ENCODE measurements at regions not wholly inside any gene's neighbourhood (a gene's known extent, or its start where the extent isn't known, plus 50 kb on each side); places are given as distances from the start of the nearest gene placed in this dataset.

GRCh38 chr12:76272287-76272686, 75.9 kb downstream of the BBS10 start:
- H3K27ac Mint-ChIP-seq (ENCODE audit: unreplicated experiment): no peak overlapping the region
- DNase-seq: no peak
- no peaks in the 10 kb centered on the region for H3K36me3 Mint-ChIP-seq (ENCODE audit: unreplicated experiment)
- no peak overlapping the region for H3K4me3 Mint-ChIP-seq (ENCODE audit: unreplicated experiment)
- TF ChIP-seq CTCF (IDR thresholded peaks at IDR 0.05; ENCODE audit: partially characterized antibody, unreplicated experiment): no peak
- no peaks in the 10 kb centered on the region for H3K9me3 Mint-ChIP-seq (ENCODE audit: unreplicated experiment)
- H3K27me3 Mint-ChIP-seq (ENCODE audit: unreplicated experiment): no peaks in the 10 kb centered on the region
- no peaks in the 10 kb centered on the region for H3K4me1 Mint-ChIP-seq (ENCODE audit: low read depth, unreplicated experiment)

- Mint-ChIP-seq H3K36me3 (ENCODE audit: unreplicated experiment) (no peaks in the 10 kb centered on the region), H3K4me3 (ENCODE audit: unreplicated experiment) (no peak overlapping the region), H3K4me1 (ENCODE audit: low read depth, unreplicated experiment) (no peaks in the 10 kb centered on the region), H3K27me3 (ENCODE audit: unreplicated experiment) (no peaks in the 10 kb centered on the region), H3K9me3 (ENCODE audit: unreplicated experiment) (no peaks in the 10 kb centered on the region), H3K27ac (ENCODE audit: unreplicated experiment) (no peak overlapping the region)
- DNase-seq: no peak
- no peak for TF ChIP-seq CTCF (IDR thresholded peaks at IDR 0.05; ENCODE audit: partially characterized antibody, unreplicated experiment)
Observed at GRCh38 chr12:76270657-76271358, 77.4 kb downstream of the BBS10 start.

GRCh38 chr12:76268267-76268666, 79.9 kb downstream of the BBS10 start:
- Mint-ChIP-seq H3K9me3 (ENCODE audit: unreplicated experiment) (no peaks in the 10 kb centered on the region), H3K27me3 (ENCODE audit: unreplicated experiment) (no peaks in the 10 kb centered on the region), H3K27ac (ENCODE audit: unreplicated experiment) (no peak overlapping the region)

GRCh38 chr12:76266797-76267196, 81.4 kb downstream of the BBS10 start:
- no peak overlapping the region for H3K4me3 Mint-ChIP-seq (ENCODE audit: unreplicated experiment)
- H3K27ac Mint-ChIP-seq (ENCODE audit: unreplicated experiment): no peak overlapping the region
- H3K27me3 Mint-ChIP-seq (ENCODE audit: unreplicated experiment): no peaks in the 10 kb centered on the region
- no peak for TF ChIP-seq CTCF (IDR thresholded peaks at IDR 0.05; ENCODE audit: partially characterized antibody, unreplicated experiment)
- H3K36me3 Mint-ChIP-seq (ENCODE audit: unreplicated experiment): no peaks in the 10 kb centered on the region
- H3K9me3 Mint-ChIP-seq (ENCODE audit: unreplicated experiment): no peaks in the 10 kb centered on the region
- no peaks in the 10 kb centered on the region for H3K4me1 Mint-ChIP-seq (ENCODE audit: low read depth, unreplicated experiment)
- DNase-seq: no peak

More at GRCh38 chr12:76268267-76268666, 79.9 kb downstream of the BBS10 start:
- Mint-ChIP-seq H3K4me1 (ENCODE audit: low read depth, unreplicated experiment) (no peaks in the 10 kb centered on the region), H3K4me3 (ENCODE audit: unreplicated experiment) (no peak overlapping the region), H3K36me3 (ENCODE audit: unreplicated experiment) (no peaks in the 10 kb centered on the region)
- DNase-seq: no peak
- TF ChIP-seq CTCF (IDR thresholded peaks at IDR 0.05; ENCODE audit: partially characterized antibody, unreplicated experiment): no peak

- H3K36me3 Mint-ChIP-seq (ENCODE audit: unreplicated experiment): no peaks in the 10 kb centered on the region
- no peaks in the 10 kb centered on the region for H3K4me1 Mint-ChIP-seq (ENCODE audit: low read depth, unreplicated experiment)
- H3K9me3 Mint-ChIP-seq (ENCODE audit: unreplicated experiment): no peaks in the 10 kb centered on the region
- no peak overlapping the region for H3K4me3 Mint-ChIP-seq (ENCODE audit: unreplicated experiment)
- no peak for DNase-seq
- TF ChIP-seq CTCF (IDR thresholded peaks at IDR 0.05; ENCODE audit: partially characterized antibody, unreplicated experiment): no peak
- no peak overlapping the region for H3K27ac Mint-ChIP-seq (ENCODE audit: unreplicated experiment)
- no peaks in the 10 kb centered on the region for H3K27me3 Mint-ChIP-seq (ENCODE audit: unreplicated experiment)
Observed at GRCh38 chr12:76265424-76266180, 82.6 kb downstream of the BBS10 start.
